ENCODE measurements at regions not wholly inside any gene's neighbourhood (a gene's known extent, or its start where the extent isn't known, plus 50 kb on each side); places are given as distances from the start of the nearest gene placed in this dataset.

DNA sequence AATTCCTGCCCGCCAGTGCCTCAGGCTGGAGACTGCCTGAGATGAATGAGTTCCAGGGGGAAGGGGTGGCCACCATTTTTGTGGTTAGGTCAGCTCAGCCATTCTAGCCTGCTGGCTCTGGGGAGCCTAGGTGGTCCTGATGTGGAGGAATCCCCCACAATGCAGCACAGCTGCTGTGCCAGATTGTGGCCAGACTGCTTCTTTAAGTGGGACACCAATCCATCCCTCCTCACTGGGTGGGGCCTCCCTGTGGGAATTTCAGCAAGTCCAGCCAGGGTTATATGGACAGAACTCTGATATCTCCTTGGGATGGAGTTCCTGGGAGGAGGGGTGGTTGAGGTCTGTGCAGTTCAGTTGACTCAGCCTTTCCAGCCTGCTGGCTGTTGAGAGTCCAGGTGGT lies 51.2 kb upstream of the DAP start:
- Histone ChIP-seq H3K4me2 (ENCODE audit: low read length) (no peak overlapping the region), H3K4me3 (ENCODE audit: low read length) (no peak overlapping the region), H3K9me2 (replicated peaks; ENCODE audit: control insufficient read depth, low read length) (no peaks in the 10 kb centered on the region), H3K4me1 (ENCODE audit: control insufficient read depth, low read length) (peaks cover 6% of the 10 kb centered on the region; the same call in 1 of the 2 replicates), H3F3A (ENCODE audit: control insufficient read depth, insufficient read depth) (no peaks in the 10 kb centered on the region), H3K27ac (ENCODE audit: low read depth, low read length) (no peak overlapping the region), H4K20me1 (ENCODE audit: control insufficient read depth, insufficient read depth, low read depth, low read length) (no peaks in the 10 kb centered on the region), H3K79me2 (ENCODE audit: control insufficient read depth, low read length) (no peaks in the 10 kb centered on the region), H3K9me3 (ENCODE audit: control insufficient read depth, insufficient read depth, low read length) (no peaks in the 10 kb centered on the region), H3K27me3 (ENCODE audit: control insufficient read depth, low read length) (no peaks in the 10 kb centered on the region), H3K36me3 (ENCODE audit: control insufficient read depth, low read length) (no peaks in the 10 kb centered on the region)
- TF ChIP-seq EZH2phosphoT487 (IDR thresholded peaks at IDR 0.05; ENCODE audit: borderline replicate concordance, low read length) = no peak
- TF ChIP-seq, protein P1, sequence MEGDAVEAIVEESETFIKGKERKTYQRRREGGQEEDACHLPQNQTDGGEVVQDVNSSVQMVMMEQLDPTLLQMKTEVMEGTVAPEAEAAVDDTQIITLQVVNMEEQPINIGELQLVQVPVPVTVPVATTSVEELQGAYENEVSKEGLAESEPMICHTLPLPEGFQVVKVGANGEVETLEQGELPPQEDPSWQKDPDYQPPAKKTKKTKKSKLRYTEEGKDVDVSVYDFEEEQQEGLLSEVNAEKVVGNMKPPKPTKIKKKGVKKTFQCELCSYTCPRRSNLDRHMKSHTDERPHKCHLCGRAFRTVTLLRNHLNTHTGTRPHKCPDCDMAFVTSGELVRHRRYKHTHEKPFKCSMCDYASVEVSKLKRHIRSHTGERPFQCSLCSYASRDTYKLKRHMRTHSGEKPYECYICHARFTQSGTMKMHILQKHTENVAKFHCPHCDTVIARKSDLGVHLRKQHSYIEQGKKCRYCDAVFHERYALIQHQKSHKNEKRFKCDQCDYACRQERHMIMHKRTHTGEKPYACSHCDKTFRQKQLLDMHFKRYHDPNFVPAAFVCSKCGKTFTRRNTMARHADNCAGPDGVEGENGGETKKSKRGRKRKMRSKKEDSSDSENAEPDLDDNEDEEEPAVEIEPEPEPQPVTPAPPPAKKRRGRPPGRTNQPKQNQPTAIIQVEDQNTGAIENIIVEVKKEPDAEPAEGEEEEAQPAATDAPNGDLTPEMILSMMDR (IDR thresholded peaks at IDR 0.05; ENCODE audit: low read depth, low read length, poor library complexity, severe bottlenecking) = no peak
